Muscle layer of duodenum (tissue), 2 donors: ENCODE measurements at regions not wholly inside any gene's neighbourhood (a gene's known extent, or its start where the extent isn't known, plus 50 kb on each side); places are given as distances from the start of the nearest gene placed in this dataset.
"Not testable (repeated sequence)": the region's sequence is repeated elsewhere in the genome, so short reads cannot be mapped to it uniquely, and the experiment has no call there.

Experiments used
- H3K27ac ChIP-seq: one replicate; pipeline ENCODE4 v1.7.0; 2013; ENCODE audit warnings: mild to moderate bottlenecking, low read length
- H3K27me3 ChIP-seq: one replicate; pipeline ENCODE4 v1.7.0; 2013; ENCODE audit warnings: low read depth, mild to moderate bottlenecking, control low read depth, low read length
- H3K36me3 ChIP-seq, 2 donors: one replicate each; pipeline ENCODE4 v1.7.0; 2013; ENCODE audit warnings: low read length in 2 of 2, control low read depth in 1 of 2, mild to moderate bottlenecking in 1 of 2; ENCODE audit not compliant: insufficient read depth in 2 of 2, control insufficient read depth in 1 of 2
- H3K4me1 ChIP-seq, 2 donors: one replicate each; pipeline ENCODE4 v1.7.0; 2013; ENCODE audit warnings: low read length in 2 of 2, mild to moderate bottlenecking in 2 of 2, control low read depth in 1 of 2, moderate library complexity in 1 of 2; ENCODE audit not compliant: insufficient read depth in 2 of 2, control insufficient read depth in 1 of 2
- H3K4me3 ChIP-seq, 2 donors: one replicate each; pipeline ENCODE4 v1.7.0; 2013; ENCODE audit warnings: low read length in 2 of 2, low read depth in 1 of 2, mild to moderate bottlenecking in 1 of 2
- H3K9me3 ChIP-seq, 2 donors: one replicate each; pipeline ENCODE4 v1.7.0; 2013; ENCODE audit warnings: low read length in 2 of 2, control low read depth in 1 of 2, mild to moderate bottlenecking in 1 of 2; ENCODE audit not compliant: control insufficient read depth in 1 of 2
- donor health status: healthy.

DNA sequence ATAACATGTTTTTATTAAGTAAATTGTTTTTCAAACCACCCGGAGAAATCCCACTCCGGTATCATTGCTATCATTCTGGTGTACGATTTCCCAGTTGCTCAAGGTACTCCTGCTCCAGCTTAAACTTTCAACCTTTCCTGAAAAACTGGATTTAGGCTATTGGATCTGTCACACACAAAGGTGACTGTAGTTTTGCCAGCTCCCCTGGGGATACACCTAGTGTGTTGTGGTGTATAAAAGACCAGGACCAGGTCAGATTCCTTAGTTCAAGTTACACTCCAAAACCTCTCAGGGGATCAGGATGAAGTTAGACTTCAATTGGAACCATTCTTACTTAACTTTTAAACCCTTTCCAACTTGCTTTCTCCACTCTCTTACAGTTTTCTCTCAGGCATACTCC is 303.9 kb downstream of the NOVA1 start:
- Histone ChIP-seq H3K4me1 (no peaks in the 10 kb centered on the region), H3K9me3 (no peaks in the 10 kb centered on the region), H3K36me3 (no peaks in the 10 kb centered on the region), H3K27ac (no peak overlapping the region), H3K27me3 (no peaks in the 10 kb centered on the region), H3K4me3 (no peak overlapping the region)

GRCh38 chr14:26289891-26290486 is 307.8 kb downstream of the NOVA1 start:
- H3K9me3 ChIP-seq, result no peaks in the 10 kb centered on the region
- no peaks in the 10 kb centered on the region for H3K27me3 ChIP-seq
- H3K4me1 ChIP-seq, result peaks cover 0 to 5% of the 10 kb centered on the region in 2 donors
- no peak overlapping the region for H3K27ac ChIP-seq
- no peaks in the 10 kb centered on the region for H3K36me3 ChIP-seq
- H3K4me3 ChIP-seq, result no peak overlapping the region

DNA sequence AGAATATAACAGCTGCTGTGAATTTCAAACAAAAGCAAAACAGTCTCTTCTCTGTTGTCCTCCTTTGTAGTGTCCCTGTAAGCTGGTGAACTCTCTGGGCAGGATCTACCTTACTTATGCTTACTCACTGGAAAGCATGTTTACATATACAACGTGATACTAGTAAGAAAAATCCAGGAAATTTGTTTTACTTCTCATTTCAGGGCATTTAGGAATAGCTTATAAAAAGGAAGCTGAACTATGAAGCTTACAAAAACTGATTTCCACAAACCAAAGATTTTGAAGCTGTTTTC is 311.0 kb downstream of the NOVA1 start:
- H3K4me1 ChIP-seq, result peaks cover 0 to 5% of the 10 kb centered on the region in 2 donors
- H3K4me3 ChIP-seq, result no peak overlapping the region
- no peaks in the 10 kb centered on the region for H3K27me3 ChIP-seq
- H3K36me3 ChIP-seq, result no peaks in the 10 kb centered on the region
- H3K9me3 ChIP-seq, result no peaks in the 10 kb centered on the region
- H3K27ac ChIP-seq, result no peak overlapping the region

GRCh38 chr14:26286081-26286912 is 311.5 kb downstream of the NOVA1 start:
- peaks cover 0 to 5% of the 10 kb centered on the region in 2 donors for H3K4me1 ChIP-seq
- H3K36me3 ChIP-seq, result no peaks in the 10 kb centered on the region

DNA sequence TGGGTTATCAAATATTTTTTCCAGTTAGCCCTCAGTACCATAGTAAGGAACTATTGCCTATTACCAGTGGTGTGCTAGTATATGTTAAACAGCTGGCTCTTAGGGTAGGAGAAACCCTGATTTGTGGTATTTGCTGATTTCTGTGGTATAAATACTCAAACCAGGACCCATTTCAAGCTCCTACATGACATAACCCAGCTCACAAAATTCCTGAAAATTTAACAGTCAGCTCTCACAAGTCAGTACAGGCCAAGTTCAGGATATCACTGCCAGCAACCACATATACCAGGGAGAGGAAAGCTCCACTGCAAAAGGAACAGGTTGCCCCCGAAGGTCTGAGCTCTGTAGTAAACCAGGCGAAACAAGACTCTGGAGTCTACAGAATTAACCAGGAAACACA is 315.3 kb downstream of the NOVA1 start:
- no peak overlapping the region for H3K27ac ChIP-seq
- H3K27me3 ChIP-seq, result no peaks in the 10 kb centered on the region

More at GRCh38 chr14:26286081-26286912, 311.5 kb downstream of the NOVA1 start:
- Histone ChIP-seq H3K9me3 (no peaks in the 10 kb centered on the region), H3K27ac (no peak overlapping the region), H3K27me3 (no peaks in the 10 kb centered on the region), H3K4me3 (peak overlapping the region in 1 of 2 donors; percentile 3)

DNA sequence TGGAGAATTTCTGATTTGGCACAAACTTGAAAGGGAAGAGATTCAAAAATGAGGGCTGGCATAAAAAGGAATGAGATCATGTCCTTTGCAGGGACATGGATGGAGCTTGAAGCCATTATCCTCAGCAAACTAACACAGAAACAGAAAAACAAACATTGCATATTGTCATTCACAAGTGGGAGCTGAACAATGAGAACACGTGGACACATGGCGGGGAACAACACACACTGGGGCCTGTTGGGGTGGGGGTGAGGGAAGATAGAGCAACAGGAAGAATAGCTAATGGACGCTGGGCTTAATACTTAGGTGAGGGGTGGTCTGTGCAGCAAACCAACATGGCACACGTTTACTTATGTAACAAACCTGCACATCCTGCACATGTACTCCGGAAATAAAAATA is 315.8 kb downstream of the NOVA1 start:
- H3K4me1 ChIP-seq, H3K9me3 ChIP-seq, H3K27ac ChIP-seq, H3K27me3 ChIP-seq, H3K36me3 ChIP-seq, H3K4me3 ChIP-seq: not testable (repeated sequence)

More for the DNA sequence above, 315.3 kb downstream of the NOVA1 start:
- Histone ChIP-seq H3K9me3 (no peaks in the 10 kb centered on the region), H3K36me3 (no peaks in the 10 kb centered on the region), H3K4me1 (peaks cover 0 to 5% of the 10 kb centered on the region in 2 donors), H3K4me3 (no peak overlapping the region)

DNA sequence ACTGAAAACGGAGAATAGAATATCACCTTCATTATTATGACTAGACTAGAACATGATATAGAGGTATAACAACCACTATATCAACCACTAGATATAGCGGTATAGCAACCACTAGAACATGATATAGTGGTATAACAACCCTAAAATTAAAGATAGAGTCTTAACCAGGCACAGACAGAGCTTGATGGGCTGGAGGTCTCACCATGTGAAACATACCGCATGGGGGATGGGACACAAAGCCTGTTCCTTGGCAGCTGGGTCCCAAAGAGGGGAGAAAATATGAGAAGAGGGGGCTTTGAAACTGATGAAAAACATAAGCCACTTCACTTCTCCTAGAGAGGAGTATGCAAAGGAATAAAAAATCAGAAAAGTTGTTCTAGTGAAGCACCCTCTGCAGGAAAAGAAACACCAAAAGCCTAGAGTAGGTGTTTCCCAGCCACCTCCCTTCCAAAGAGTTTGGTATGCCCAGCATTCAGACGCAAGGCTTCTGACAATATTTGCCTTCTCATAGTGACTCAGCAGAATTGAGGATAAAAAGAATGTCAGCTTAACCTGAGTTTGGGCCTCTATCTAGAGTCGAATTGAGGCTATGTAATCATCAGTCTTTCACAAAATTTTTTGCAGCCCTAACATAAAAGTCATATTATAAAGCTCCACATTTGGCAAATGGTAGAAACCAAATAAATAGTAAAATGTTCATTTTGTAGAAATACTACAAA is 316.4 kb downstream of the NOVA1 start:
- Histone ChIP-seq H3K9me3 (no peaks in the 10 kb centered on the region), H3K4me3 (no peak overlapping the region), H3K36me3 (no peaks in the 10 kb centered on the region), H3K27ac (no peak overlapping the region), H3K4me1 (no peaks in the 10 kb centered on the region), H3K27me3 (no peaks in the 10 kb centered on the region)

DNA sequence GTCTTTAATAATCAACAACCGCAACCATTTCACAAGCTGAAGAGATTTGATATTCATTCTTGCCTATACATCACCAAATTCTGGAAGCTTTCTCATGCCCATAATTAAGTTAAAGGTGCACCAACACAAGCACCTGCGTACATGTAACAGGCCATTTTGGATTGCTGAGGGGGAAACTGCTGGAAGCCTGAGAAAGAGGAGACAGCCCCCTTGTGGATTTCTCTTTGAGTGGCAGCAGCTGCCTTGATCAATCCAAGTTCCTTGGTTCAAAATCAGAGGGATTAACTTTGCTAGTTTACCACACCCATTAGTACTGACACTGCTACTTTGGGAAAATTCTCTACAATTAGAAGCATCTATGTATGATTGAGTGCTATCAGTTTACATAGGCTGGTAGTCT is 321.1 kb downstream of the NOVA1 start:
- Histone ChIP-seq H3K4me1 (no peaks in the 10 kb centered on the region), H3K4me3 (no peak overlapping the region), H3K9me3 (no peaks in the 10 kb centered on the region), H3K27ac (no peak overlapping the region), H3K27me3 (no peaks in the 10 kb centered on the region), H3K36me3 (no peaks in the 10 kb centered on the region)

DNA sequence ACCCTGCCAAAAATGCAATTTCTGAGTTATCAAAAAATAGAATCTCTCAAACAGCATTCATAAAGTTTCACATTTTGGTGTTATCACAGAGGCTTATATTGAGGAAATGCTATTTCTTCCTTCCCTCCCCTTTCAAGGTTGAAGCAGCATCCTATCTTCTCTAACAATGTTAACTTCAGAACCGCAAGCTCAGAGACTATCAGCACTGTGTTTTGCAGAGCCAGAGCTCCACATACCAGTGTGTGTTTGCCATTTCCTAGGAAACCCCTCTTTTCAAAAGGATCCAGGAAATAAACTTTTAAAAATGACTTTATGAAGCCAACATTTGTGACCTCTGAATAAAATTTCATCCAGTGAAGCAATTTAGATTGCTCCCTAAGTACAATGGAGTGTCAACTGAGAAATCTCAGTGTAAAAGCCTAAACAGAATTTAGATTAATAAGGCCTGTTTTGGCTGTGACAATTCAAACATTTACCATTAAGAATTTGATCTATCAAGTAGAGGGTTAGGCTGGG is 332.6 kb downstream of the NOVA1 start:
- no peaks in the 10 kb centered on the region for H3K36me3 ChIP-seq
- no peaks in the 10 kb centered on the region for H3K4me1 ChIP-seq
- H3K9me3 ChIP-seq, result peaks cover 0 to 3% of the 10 kb centered on the region in 2 donors
- H3K27ac ChIP-seq, result no peak overlapping the region
- H3K27me3 ChIP-seq, result no peaks in the 10 kb centered on the region
- no peak overlapping the region for H3K4me3 ChIP-seq

- H3K4me1 ChIP-seq, result no peaks in the 10 kb centered on the region
Observed at GRCh38 chr14:26261368-26262122, 336.3 kb downstream of the NOVA1 start.

GRCh38 chr14:26255213-26255612 is 342.6 kb downstream of the NOVA1 start:
- H3K4me3 ChIP-seq, result no peak overlapping the region

More at GRCh38 chr14:26261368-26262122, 336.3 kb downstream of the NOVA1 start:
- Histone ChIP-seq H3K27ac (no peak overlapping the region), H3K4me3 (no peak overlapping the region), H3K36me3 (no peaks in the 10 kb centered on the region), H3K9me3 (peaks cover 0 to 3% of the 10 kb centered on the region in 2 donors), H3K27me3 (no peaks in the 10 kb centered on the region)

More at GRCh38 chr14:26255213-26255612, 342.6 kb downstream of the NOVA1 start:
- Histone ChIP-seq H3K36me3 (no peaks in the 10 kb centered on the region), H3K27me3 (no peaks in the 10 kb centered on the region), H3K4me1 (no peaks in the 10 kb centered on the region), H3K9me3 (peaks cover 0 to under 1% of the 10 kb centered on the region in 2 donors), H3K27ac (no peak overlapping the region)
